Upper lobe of left lung (tissue), 4 donors: ENCODE measurements at regions not wholly inside any gene's neighbourhood (a gene's known extent, or its start where the extent isn't known, plus 50 kb on each side); places are given as distances from the start of the nearest gene placed in this dataset.
"Not testable (repeated sequence)": the region's sequence is repeated elsewhere in the genome, so short reads cannot be mapped to it uniquely, and the experiment has no call there.

Experiments
- CTCF ChIP-seq, 6 experiments: fragments of 450-650 bp in 4 of 6; fragments of 200-600 bp in 2 of 6; sonication (generic) in 2 of 6; IDR thresholded peaks; one replicate each; pipeline ENCODE4 v1.5.1; 2016 to 2019; ENCODE audit warnings: antibody characterized with exemption in 6 of 6
- EP300 ChIP-seq, 4 donors: sonication (generic); formaldehyde crosslinking; IDR thresholded peaks; one replicate each; pipeline ENCODE4 v1.5.1; 2017; ENCODE audit warnings: antibody characterized with exemption in 4 of 4, control low read depth in 2 of 4
- POLR2A ChIP-seq, 4 donors: fragments of 450-650 bp; IDR thresholded peaks; one replicate each; pipeline ENCODE4 v1.5.1; 2016 to 2017; ENCODE audit warnings: antibody characterized with exemption in 4 of 4, mild to moderate bottlenecking in 2 of 4

GRCh38 chr3:195658381-195659135, 62.2 kb upstream of the MUC20 start:
- TF ChIP-seq CTCF, POLR2A, EP300 (IDR thresholded peaks at IDR 0.05): not testable (repeated sequence)
